Fibroblast of peridontal ligament (primary cell): ENCODE measurements at regions not wholly inside any gene's neighbourhood (a gene's known extent, or its start where the extent isn't known, plus 50 kb on each side); places are given as distances from the start of the nearest gene placed in this dataset.

Source experiments
- DNase-seq: peaks from one replicate; pipeline ENCODE4 v3.0.0-alpha.2; 2010; ENCODE audit errors: extremely low read depth

DNA sequence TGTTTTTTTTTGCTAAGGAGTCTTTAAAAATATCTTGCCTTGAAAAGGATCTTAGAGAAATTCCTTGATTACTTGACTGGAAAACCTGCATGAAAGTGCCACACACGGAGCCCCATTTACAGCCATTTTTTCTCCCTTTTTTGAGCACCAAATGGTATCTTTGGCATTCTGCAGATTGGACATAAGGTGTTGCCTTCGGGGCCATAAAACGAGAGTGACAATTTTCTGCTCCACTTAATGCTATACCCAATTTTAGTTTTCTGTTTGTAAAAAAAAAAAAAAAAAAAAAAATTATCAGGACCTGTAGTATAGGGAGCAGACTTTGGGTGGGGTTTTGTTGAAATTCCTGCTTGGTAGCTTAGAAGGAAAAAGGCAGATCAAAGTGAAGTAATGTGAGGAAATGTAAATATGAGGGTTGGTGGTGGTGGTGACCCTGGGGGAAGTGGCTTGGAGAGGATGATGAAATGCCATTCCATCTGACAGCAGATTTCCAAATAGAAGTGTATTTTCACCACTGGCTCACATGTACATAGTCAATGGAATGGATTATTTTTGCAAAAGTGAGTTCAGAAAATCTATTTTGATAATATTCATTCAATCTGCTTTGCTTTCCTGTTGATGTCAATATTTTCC lies 212.1 kb upstream of the SOX4 start:
- DNase-seq = peak; percentile 36

DNA sequence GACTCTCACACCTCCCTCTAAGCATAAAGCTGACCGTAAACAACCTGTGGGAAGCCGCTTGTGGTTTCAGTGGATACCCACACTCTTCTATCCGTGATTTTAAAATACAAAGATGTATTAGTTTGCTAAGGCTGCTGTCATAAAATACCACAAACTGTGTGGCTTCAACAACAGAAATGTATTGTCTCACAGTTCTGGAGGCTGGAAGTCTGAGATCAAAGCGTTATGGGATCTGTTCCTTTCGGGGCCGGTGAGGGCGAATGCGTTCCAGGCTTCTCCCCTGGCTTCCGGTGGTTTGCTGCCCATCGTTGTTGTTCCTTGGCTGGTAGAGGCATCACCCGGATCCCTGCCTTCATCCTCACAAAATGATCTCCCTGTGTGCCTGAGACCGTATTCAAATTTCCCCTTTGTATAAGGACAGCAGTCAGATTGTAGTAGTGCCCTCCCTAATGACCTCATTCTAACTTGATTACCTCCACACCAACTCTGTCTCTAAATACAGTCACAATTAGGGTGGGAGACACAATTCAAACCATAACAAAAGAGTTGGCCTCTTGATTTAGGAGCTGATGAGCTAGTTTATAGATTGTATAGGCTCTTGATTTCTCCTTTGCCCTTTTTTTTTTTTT lies 210.6 kb upstream of the SOX4 start:
- DNase-seq = no peak

DNA sequence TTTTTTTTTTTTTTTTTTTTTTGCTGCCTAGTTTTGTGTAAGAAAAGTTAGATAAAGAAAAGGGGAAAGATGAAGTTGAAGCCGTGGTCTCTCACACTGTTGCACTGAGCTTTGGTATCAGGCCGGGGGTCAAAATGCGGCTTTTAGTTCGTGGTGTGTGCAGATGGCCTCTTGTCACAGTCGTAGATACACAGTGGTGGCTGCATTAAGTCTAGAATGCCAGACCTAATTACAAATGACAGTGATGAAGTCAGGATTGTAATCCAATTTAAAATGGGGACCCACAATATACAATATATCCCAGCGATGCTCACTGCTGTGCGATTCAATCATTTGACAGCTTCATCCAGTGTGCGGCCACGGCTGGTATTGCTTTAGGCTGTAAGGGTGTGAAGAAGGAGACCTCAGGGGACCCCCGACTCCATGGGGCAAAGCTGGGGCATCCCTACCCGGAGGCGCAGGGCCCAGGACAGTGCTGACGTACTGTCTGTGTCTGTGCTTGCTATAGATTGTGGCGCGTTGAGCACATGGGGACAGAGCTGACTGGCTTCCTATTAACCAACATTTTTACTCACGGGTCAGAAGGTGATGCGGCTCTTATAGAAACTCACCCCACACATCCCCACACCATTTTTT lies 210.0 kb upstream of the SOX4 start:
- no peak for DNase-seq

DNA sequence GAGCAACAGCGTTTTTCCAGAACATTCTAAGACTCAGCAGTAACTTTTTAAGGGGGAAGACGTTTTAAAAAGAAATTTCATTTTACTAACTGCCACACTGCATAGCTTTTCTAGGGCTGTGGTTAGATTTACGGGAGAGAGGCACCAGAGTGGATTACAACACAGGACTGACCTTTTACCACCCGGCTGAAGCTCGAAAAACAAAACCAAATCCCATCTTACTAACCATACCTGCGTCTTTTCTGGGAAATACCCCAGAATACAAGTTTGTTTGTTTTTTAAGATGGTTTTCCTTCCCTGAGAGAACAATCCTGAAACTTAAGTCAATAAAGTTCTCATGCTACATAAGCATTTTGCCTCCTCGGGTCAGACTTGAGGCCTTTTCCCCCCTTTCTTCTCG lies 209.3 kb upstream of the SOX4 start:
- peak; percentile 56 for DNase-seq

- no peak for DNase-seq
Observed at GRCh38 chr6:21386744-21387143, 206.8 kb upstream of the SOX4 start.

GRCh38 chr6:21390532-21391213 lies 202.9 kb upstream of the SOX4 start:
- no peak for DNase-seq

GRCh38 chr6:21392177-21392576 lies 201.4 kb upstream of the SOX4 start:
- no peak for DNase-seq

- DNase-seq = no peak
Observed at GRCh38 chr6:21393441-21394165, 199.9 kb upstream of the SOX4 start.

- no peak for DNase-seq
Observed at GRCh38 chr6:21395121-21395520, 198.4 kb upstream of the SOX4 start.

DNA sequence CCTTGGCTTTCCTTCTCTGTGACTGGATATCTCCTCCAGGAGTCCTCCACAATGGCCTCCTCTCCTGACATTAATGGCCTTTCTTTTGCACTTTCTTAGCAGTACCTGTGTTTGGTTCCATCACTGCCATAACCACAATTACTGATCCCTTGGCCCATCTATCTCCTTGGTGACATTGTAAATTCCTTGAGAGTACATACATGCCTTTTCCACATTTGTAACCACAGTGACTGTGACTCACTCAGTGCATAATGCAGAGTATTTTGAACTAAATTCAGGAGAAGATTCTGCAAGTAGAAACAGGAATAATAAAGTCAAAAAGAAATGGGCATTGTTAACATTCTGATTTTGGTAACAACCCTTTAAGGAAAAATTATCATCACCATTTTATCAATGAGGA lies 197.2 kb upstream of the SOX4 start:
- peak; percentile 55 for DNase-seq

DNA sequence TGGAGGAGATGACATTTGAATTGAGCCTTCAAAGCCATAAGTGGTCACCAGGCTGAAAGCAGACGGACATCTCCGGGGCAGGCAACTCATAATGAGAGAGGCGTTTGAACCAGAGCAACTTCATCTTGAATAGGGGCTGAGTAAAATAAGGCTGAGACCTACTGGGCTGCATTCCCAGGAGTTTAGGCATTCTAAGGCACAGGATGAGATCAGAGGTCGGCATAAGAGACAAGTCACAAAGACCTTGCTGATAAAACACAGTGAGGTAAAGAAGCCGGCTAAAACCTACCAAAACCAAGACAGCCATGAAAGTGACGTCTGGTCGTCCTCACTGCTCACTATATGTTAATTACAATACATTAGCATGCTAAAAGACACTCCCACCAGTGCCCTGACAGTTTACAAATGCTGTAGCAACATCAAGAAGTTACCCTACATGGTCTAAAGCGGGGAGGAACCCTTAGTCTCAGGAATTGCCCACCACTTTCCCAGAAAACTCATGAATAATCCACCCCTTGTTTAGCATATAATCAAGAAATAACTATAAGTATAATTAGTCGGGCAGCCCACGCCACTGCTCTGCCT lies 194.7 kb upstream of the SOX4 start:
- DNase-seq = no peak

DNA sequence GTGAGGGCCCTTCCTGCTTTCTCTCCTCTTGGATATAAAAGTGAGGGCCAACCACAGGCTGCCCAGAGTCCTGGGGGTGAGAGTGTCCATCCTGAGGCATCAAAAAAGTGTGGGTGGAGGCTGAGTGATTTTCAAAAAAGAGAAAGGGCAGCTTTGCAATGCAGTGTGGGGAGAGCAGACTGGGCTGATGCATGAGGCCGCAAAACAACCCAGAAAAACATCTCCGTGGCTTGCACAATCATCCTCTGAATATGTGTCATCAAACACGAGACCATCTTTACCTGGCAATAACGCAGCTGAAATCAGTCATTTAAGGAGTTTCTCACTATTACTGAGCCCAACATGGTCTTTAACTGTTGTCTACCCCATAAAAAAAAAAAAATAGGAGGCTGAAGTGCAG lies 191.2 kb upstream of the SOX4 start:
- peak; percentile 51 for DNase-seq

DNA sequence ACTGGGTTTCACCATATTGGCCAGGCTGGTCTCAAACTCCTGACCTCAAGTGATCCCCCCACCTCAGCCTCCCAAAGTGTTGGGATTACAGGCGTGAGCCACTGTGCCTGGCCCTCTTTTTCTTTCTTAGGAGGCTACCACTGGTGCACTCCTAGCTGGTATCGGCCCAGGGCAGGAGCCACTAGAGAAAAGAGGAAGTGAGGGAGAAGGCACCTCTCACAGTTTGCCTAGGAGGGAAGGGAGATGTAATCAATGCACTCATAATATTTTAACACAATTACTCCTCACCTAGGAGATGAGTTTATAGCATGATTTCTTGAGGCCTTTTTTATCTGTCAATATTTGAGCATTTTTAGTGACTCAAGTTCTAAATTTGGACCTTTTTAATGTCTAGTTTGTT lies 189.0 kb upstream of the SOX4 start:
- no peak for DNase-seq

DNA sequence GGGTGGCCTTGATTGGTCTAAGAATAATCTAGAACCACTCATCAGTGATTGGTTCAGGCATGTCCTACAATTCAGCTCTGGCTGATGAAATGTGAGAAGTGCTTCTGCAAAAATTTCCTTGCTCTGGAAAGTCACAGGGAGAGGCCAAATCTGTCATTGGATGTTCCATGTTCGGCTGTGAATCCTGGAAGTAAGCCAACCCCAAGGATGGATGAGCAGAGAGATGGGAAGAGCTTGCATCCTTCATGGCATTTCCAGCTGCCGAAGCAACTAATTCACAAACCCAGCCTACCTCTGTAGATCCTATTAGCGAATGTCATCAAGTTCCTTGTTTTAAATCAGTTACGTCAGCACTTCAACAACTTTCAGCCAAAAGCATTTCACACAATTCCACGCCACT lies 187.2 kb upstream of the SOX4 start:
- DNase-seq = no peak

DNA sequence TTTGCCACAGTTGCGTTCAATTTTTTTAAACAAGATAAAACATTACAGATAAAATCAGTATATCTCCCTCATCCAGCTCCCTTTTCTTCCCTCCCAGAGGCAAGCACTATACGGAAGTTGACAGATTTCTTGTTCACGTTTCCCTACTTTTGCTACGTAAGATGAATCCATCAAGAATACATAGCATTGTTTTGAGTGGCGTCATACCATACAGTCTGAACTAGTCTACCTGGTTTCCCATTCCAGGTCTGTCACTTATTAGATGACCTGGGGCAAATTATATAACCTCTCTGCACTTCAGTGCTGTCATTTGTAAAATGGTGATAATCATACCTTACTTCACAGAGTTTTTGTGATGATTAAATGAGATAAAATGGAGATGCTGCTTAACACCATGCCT lies 184.3 kb upstream of the SOX4 start:
- DNase-seq = no peak

GRCh38 chr6:21413428-21413827 lies 180.1 kb upstream of the SOX4 start:
- DNase-seq = no peak

GRCh38 chr6:21414065-21414464 lies 179.5 kb upstream of the SOX4 start:
- DNase-seq = no peak

DNA sequence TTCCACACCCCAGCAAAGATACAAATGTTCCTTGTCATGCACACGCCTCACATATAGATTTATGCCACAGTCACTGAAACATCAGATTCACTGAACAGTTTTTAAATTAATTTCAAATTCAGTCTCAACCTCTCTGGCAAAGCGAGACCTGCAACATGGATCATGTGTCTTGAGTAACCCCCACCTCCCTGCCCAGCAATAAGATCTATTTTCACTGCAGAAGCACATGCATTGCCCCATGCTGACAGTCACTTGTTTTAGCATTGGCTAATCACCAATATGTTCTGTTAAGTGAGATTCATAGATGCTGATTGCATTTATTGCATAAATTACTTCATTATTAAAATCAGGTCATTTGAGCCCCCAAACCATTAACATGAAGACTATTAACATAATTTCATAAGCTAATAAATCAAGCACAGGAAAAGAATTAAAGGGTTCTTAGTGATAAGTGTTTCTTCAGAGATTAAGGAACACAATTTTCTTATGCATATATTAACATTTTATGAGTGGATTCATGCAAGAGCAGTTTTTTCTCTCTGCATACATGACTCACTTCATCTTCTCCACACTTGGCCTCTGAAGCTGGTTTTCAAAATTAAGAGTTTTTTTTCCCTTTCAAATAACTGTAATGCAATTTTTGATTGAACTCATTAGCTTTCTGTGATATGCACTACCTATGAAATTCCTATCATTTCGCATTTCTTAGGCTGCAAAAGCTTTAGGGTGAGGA lies 173.2 kb upstream of the SOX4 start:
- DNase-seq = no peak

DNA sequence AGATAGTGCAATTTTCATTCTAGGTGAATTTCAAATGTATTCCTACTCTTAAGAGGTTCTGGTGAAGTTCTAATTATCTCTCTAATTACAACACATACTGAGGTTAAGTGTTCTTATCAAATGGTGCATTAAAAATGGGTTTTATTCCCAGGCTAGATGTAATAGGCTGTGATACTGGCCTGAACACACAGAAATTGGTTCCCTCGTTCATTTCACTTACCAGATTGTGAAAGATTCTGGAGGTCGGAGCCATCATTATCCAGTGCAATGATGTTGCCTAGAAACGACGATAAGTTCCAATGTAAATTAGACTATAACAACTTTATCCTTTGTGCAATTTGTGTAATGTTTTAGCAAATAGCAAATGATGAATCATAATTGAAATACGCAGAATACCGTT lies 172.6 kb upstream of the SOX4 start:
- DNase-seq = no peak

DNA sequence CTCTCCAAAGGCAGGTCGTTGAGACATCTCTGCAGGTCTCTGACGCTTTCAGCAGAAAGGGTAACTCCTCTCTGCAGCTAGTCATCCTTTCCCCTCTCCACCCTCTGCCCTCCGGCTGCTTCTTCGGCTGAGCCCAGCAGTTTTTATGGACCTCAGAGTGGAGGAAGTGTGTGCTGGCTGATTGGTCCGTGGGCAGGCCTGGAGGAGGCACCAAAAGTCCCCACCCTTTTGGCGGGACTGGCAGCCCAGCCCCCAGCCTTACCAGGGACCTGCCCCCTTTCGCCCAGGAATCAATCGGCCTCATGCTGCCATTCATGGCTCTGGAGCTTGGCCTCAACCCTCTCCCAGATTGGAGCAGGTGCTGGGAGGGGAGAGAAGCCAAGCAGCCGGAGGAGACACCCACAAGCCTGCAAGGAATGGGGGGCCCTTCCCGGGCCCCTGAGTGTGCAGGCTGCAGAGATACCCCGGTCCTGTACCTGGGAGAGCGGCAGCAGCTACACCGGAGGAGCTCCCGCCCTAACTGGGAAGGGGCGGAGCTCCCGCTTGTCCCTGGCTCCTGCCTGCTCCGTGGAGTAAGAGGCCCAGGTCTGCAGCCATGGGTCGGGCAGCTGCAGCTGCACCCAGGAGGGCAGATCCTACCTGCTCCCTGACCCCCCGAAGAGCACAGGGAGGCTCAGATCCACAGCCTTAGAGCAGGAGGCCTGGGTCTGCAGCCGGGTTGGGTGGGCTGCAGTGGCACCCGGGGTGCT lies 170.3 kb upstream of the SOX4 start:
- no peak for DNase-seq
